GM04504 (cell line): ENCODE measurements at regions not wholly inside any gene's neighbourhood (a gene's known extent, or its start where the extent isn't known, plus 50 kb on each side); places are given as distances from the start of the nearest gene placed in this dataset.
A peak's percentile ranks its signal among the peaks of the same experiment; 100 is the strongest.

ENCODE experiments used
- DNase-seq: peaks from one replicate; pipeline ENCODE4 v3.0.0-alpha.2; 2012; ENCODE audit warnings: low read depth

GRCh38 chr3:23062582-23062981, 140.5 kb upstream of the UBE2E2 start:
- DNase-seq = no peak

- no peak for DNase-seq
These were observed 140.1 kb upstream of the UBE2E2 start for GRCh38 chr3:23062982-23063381.

GRCh38 chr3:23067116-23067515, 136.0 kb upstream of the UBE2E2 start:
- DNase-seq = no peak

- DNase-seq = no peak
These were observed 135.0 kb upstream of the UBE2E2 start for GRCh38 chr3:23068016-23068728.

- DNase-seq = no peak
These were observed 131.8 kb upstream of the UBE2E2 start for GRCh38 chr3:23071296-23071695.

GRCh38 chr3:23071758-23072157, 131.4 kb upstream of the UBE2E2 start:
- DNase-seq = no peak

GRCh38 chr3:23072693-23073092, 130.4 kb upstream of the UBE2E2 start:
- DNase-seq = no peak

GRCh38 chr3:23073724-23074305, 129.3 kb upstream of the UBE2E2 start:
- no peak for DNase-seq

GRCh38 chr3:23075496-23075895, 127.6 kb upstream of the UBE2E2 start:
- peak; percentile 2 for DNase-seq

- DNase-seq = no peak
These were observed 126.7 kb upstream of the UBE2E2 start for GRCh38 chr3:23076437-23076836.

- no peak for DNase-seq
These were observed 126.0 kb upstream of the UBE2E2 start for GRCh38 chr3:23077126-23077525.

GRCh38 chr3:23078735-23079134, 124.4 kb upstream of the UBE2E2 start:
- no peak for DNase-seq

- no peak for DNase-seq
These were observed 123.2 kb upstream of the UBE2E2 start for GRCh38 chr3:23079976-23080375.

GRCh38 chr3:23083701-23084100, 119.4 kb upstream of the UBE2E2 start:
- no peak for DNase-seq

GRCh38 chr3:23084367-23084766, 118.8 kb upstream of the UBE2E2 start:
- DNase-seq = no peak

- no peak for DNase-seq
These were observed 117.9 kb upstream of the UBE2E2 start for GRCh38 chr3:23085261-23085660.

- no peak for DNase-seq
These were observed 116.8 kb upstream of the UBE2E2 start for GRCh38 chr3:23086331-23086730.

GRCh38 chr3:23086831-23087230, 116.3 kb upstream of the UBE2E2 start:
- no peak for DNase-seq

- DNase-seq = no peak
These were observed 108.7 kb upstream of the UBE2E2 start for GRCh38 chr3:23094412-23094811.

- peak; percentile 1 for DNase-seq
These were observed 108.2 kb upstream of the UBE2E2 start for GRCh38 chr3:23094890-23095462.

- no peak for DNase-seq
These were observed 107.1 kb upstream of the UBE2E2 start for GRCh38 chr3:23096041-23096440.

- DNase-seq = no peak
These were observed 104.1 kb upstream of the UBE2E2 start for GRCh38 chr3:23099021-23099420.

GRCh38 chr3:23099677-23100076, 103.5 kb upstream of the UBE2E2 start:
- DNase-seq = no peak

GRCh38 chr3:23100106-23100505, 103.0 kb upstream of the UBE2E2 start:
- DNase-seq = no peak
